HepG2 (cell line): ENCODE measurements at regions not wholly inside any gene's neighbourhood (a gene's known extent, or its start where the extent isn't known, plus 50 kb on each side); places are given as distances from the start of the nearest gene placed in this dataset.

Experiments
- ATAC-seq: fragments of 200-7000 bp; cut with Tn5 transposase; 3 replicates; pipeline ENCODE4 v1.9.1; 2020; ENCODE audit warnings: mild to moderate bottlenecking, moderate library complexity
- BruUV-seq: library from RNA; stranded (reverse); fragments of 400-500 nt; replicated peaks from 2 replicates; lab custom pipeline; 2021; lab: Mats Ljungman, UMichigan
- CTCF ChIA-PET: fragments of 300-600 bp; formaldehyde crosslinking; extraction: SDS; loops from one replicate; lab custom pipeline; 2021; ENCODE audit warnings: low total read pairs, inconsistent platforms, low intra/inter-chr PET ratio; lab: Yijun Ruan, JAX
- POLR2A ChIA-PET: fragments of 350-600 bp; sonication (Branson Sonifier 250); formaldehyde crosslinking; loops from one replicate; lab custom pipeline; 2020; ENCODE audit warnings: antibody characterized with exemption, inconsistent platforms; lab: Yijun Ruan, JAX
- DNase-seq: peaks from one replicate; pipeline ENCODE4 v3.0.0-alpha.2; 2015; ENCODE audit warnings: low spot score
- FAIRE-seq: peaks from 3 replicates; lab custom pipeline; 2011; peaks lifted over from hg19 to GRCh38; lab: Jason Lieb, UNC
- H2AFZ ChIP-seq: one replicate; pipeline ENCODE4 v1.6.1; 2011; ENCODE audit warnings: low read length, inconsistent platforms
- H3K27ac ChIP-seq: fragments of 300-600 bp; 3 replicates; pipeline ENCODE4 v1.8.0; 2011; ENCODE audit warnings: mixed run types, mild to moderate bottlenecking, mixed read lengths, low read length, inconsistent platforms; ENCODE audit not compliant: insufficient read depth; ENCODE audit errors: extremely low read length
- H3K27me3 ChIP-seq, 2 experiments: fragments of 200-600 bp in 1 of 2; 2 replicates in 1 of 2; 3 replicates in 1 of 2; pipeline versions ENCODE4 v1.6.0 to v1.8.0; 2011; ENCODE audit warnings: low read length in 2 of 2, mild to moderate bottlenecking in 2 of 2, moderate library complexity in 2 of 2, inconsistent platforms in 1 of 2; ENCODE audit not compliant: insufficient read depth in 2 of 2, control insufficient read depth in 1 of 2
- H3K36me3 ChIP-seq, 2 experiments: fragments of 200-600 bp in 1 of 2; replicated peaks in 1 of 2; 2 replicates in 1 of 2; 3 replicates in 1 of 2; pipeline versions ENCODE4 v1.5.1 to v1.8.0; 2011; ENCODE audit warnings: low read length in 2 of 2, inconsistent platforms in 1 of 2; ENCODE audit not compliant: insufficient read depth in 2 of 2, control insufficient read depth in 1 of 2
- H3K4me1 ChIP-seq: 2 replicates; pipeline ENCODE4 v1.5.1; 2012; ENCODE audit warnings: low read length, inconsistent platforms; ENCODE audit not compliant: insufficient read depth
- H3K4me2 ChIP-seq: 2 replicates; pipeline ENCODE4 v1.6.0; 2011; ENCODE audit warnings: low read depth, low read length, inconsistent platforms
- H3K4me3 ChIP-seq, 3 experiments: fragments of 200-600 bp in 1 of 3; sonication (generic), shearing (Covaris generic) in 1 of 3; replicated peaks in 1 of 3; 2 replicates each; pipeline ENCODE4 v1.5.1; 2011 to 2016; ENCODE audit warnings: low read length in 3 of 3, inconsistent platforms in 2 of 3, low read depth in 2 of 3, mild to moderate bottlenecking in 2 of 3, control low read depth in 1 of 3, mixed read lengths in 1 of 3; ENCODE audit not compliant: insufficient read depth in 1 of 3
- H3K79me2 ChIP-seq: one replicate; pipeline ENCODE4 v1.6.1; 2011; ENCODE audit warnings: low read length, inconsistent platforms; ENCODE audit not compliant: insufficient read depth
- H3K9ac ChIP-seq: 2 replicates; pipeline ENCODE4 v1.6.0; 2011; ENCODE audit warnings: mild to moderate bottlenecking, low read depth, low read length, inconsistent platforms; ENCODE audit not compliant: insufficient read depth
- H3K9me3 ChIP-seq: 2 replicates; pipeline ENCODE4 v1.5.1; 2012; ENCODE audit warnings: mild to moderate bottlenecking, low read length
- H4K20me1 ChIP-seq: 2 replicates; pipeline ENCODE4 v1.6.0; 2011; ENCODE audit warnings: inconsistent platforms, mild to moderate bottlenecking, low read length, moderate library complexity; ENCODE audit not compliant: insufficient read depth
- FOXO1 ChIP-seq: sonication (generic); formaldehyde crosslinking; IDR thresholded peaks from 2 replicates; pipeline ENCODE4 v1.4.0; 2020; ENCODE audit warnings: missing genetic modification reagents
- GLI4 ChIP-seq: sonication (generic); formaldehyde crosslinking; IDR thresholded peaks from 2 replicates; pipeline ENCODE4 v1.5.1; 2020; ENCODE audit warnings: missing genetic modification reagents, mild to moderate bottlenecking, moderate library complexity, borderline replicate concordance
- GLMP ChIP-seq: sonication (generic); formaldehyde crosslinking; IDR thresholded peaks from 2 replicates; pipeline ENCODE4 v1.9.0; 2021; ENCODE audit warnings: missing genetic modification reagents, mild to moderate bottlenecking, borderline replicate concordance
- HCFC1 ChIP-seq: fragments of 150-350 bp; IDR thresholded peaks from 2 replicates; pipeline ENCODE4 v1.6.1; 2014; ENCODE audit warnings: low read depth, low read length
- KDM5A ChIP-seq: fragments of 200-600 bp; sonication (generic); IDR thresholded peaks from 2 replicates; pipeline ENCODE4 v1.7.0; 2018; ENCODE audit warnings: antibody characterized with exemption, mild to moderate bottlenecking, low read length, borderline replicate concordance
- KLF6 ChIP-seq: IDR thresholded peaks from 2 replicates; pipeline ENCODE4 v1.8.0; 2016; ENCODE audit warnings: missing biosample characterization, missing genetic modification reagents
- SCMH1 ChIP-seq: sonication (generic); formaldehyde crosslinking; IDR thresholded peaks from 2 replicates; pipeline ENCODE4 v1.9.0; 2021; ENCODE audit warnings: missing genetic modification reagents, mild to moderate bottlenecking, borderline replicate concordance
- SP5 ChIP-seq: IDR thresholded peaks from 2 replicates; pipeline ENCODE4 v1.6.1; 2016; ENCODE audit warnings: low read depth, borderline replicate concordance
- TGIF2 ChIP-seq: IDR thresholded peaks from 2 replicates; pipeline ENCODE4 v1.6.1; 2016; ENCODE audit warnings: control low read depth, missing compliant biosample characterization
- ZBTB38 ChIP-seq: sonication (generic); formaldehyde crosslinking; IDR thresholded peaks from 2 replicates; pipeline ENCODE4 v1.5.1; 2020; ENCODE audit warnings: mild to moderate bottlenecking, missing genetic modification reagents
- ZBTB42 ChIP-seq: sonication (generic); formaldehyde crosslinking; IDR thresholded peaks from 2 replicates; pipeline ENCODE4 v1.5.0; 2020; ENCODE audit warnings: mild to moderate bottlenecking, missing genetic modification reagents
- ZBTB7A ChIP-seq: sonication (generic); formaldehyde crosslinking; IDR thresholded peaks from 2 replicates; pipeline ENCODE4 v1.8.0; 2022; ENCODE audit warnings: mild to moderate bottlenecking, missing genetic modification reagents
- ZNF20 ChIP-seq: sonication (generic); formaldehyde crosslinking; IDR thresholded peaks from 2 replicates; pipeline ENCODE4 v1.4.0; 2020; ENCODE audit warnings: mild to moderate bottlenecking, moderate library complexity, missing genetic modification reagents
- ZNF274 ChIP-seq: sonication (generic); formaldehyde crosslinking; IDR thresholded peaks from 2 replicates; pipeline ENCODE4 v1.5.1; 2020; ENCODE audit warnings: mild to moderate bottlenecking, missing genetic modification reagents
- ZNF556 ChIP-seq: sonication (generic); formaldehyde crosslinking; IDR thresholded peaks from 2 replicates; pipeline ENCODE4 v1.4.0; 2020; ENCODE audit warnings: mild to moderate bottlenecking, missing genetic modification reagents, borderline replicate concordance
- ZNF607 ChIP-seq: sonication (generic); formaldehyde crosslinking; IDR thresholded peaks from 2 replicates; pipeline ENCODE4 v1.5.1; 2020; ENCODE audit warnings: missing genetic modification reagents, mild to moderate bottlenecking, borderline replicate concordance
- ZNF687 ChIP-seq: sonication (generic); formaldehyde crosslinking; IDR thresholded peaks from 2 replicates; pipeline ENCODE4 v1.5.1; 2020; ENCODE audit warnings: mild to moderate bottlenecking, missing genetic modification reagents, moderate library complexity
- WGBS: methylation state at CpG from one replicate; pipeline ENCODE4 v1.1.6; 2017; ENCODE audit warnings: low lambda C conversion rate; 5-methylcytosine and 5-hydroxymethylcytosine counted together
- in situ Hi-C: cut with HindIII; loops from 2 replicates; pipeline ENCODE4 v1.10.0; 2017; ENCODE audit warnings: low pct_unique_long_range_greater_than_20kb; ENCODE audit not compliant: extremely low pct_ligation_motif_present
- intact Hi-C: fragments of 100-400 bp; cut with micrococcal nuclease; formaldehyde crosslinking; loops from one replicate; pipeline ENCODE4 v1.10.0; 2022; ENCODE audit not compliant: unreplicated experiment

GRCh38 chr1:239725371-239725770 lies 339.0 kb downstream of the CHRM3 start:
- DNase-seq (no peak), ATAC-seq (no peak)
- Histone ChIP-seq H3K79me2 (no peaks in the 10 kb centered on the region), H3K4me1 (no peaks in the 10 kb centered on the region), H3K9ac (no peak overlapping the region), H3K27me3 (no peaks in the 10 kb centered on the region), H3K4me3 (no peak overlapping the region), H3K36me3 (no peaks in the 10 kb centered on the region), H3K27ac (no peak overlapping the region), H3K9me3 (peaks cover 16% of the 10 kb centered on the region; the same call in 1 of the 2 replicates), H2AFZ (no peak overlapping the region)
- WGBS: 2% methylated on average over 6 of the region's 6 CpGs
- in situ Hi-C loops: no loop called here
- intact Hi-C loops: no loop called here
- POLR2A ChIA-PET: no interaction called here
- no peak for TF ChIP-seq ZBTB7A (CRISPR knock-in tag)
- no peak for TF ChIP-seq GLMP
- TF ChIP-seq GLI4: no peak
- TF ChIP-seq, all 625 proteins: peak for 0
- CTCF ChIA-PET: no interaction called here
- BruUV-seq: no TSS peak
- no peaks in the 10 kb centered on the region for H4K20me1 ChIP-seq
- no peak overlapping the region for H3K4me2 ChIP-seq
- FAIRE-seq: no peak

- peaks cover 16% of the 10 kb centered on the region; the same call in 1 of the 2 replicates for H3K9me3 ChIP-seq
- H3K4me3 ChIP-seq: no peak overlapping the region
- DNase-seq (no peak), FAIRE-seq (no peak), ATAC-seq (no peak)
- H3K4me1 ChIP-seq: no peaks in the 10 kb centered on the region
- H4K20me1 ChIP-seq: no peaks in the 10 kb centered on the region
- no TSS peak for BruUV-seq
- no peak overlapping the region for H3K4me2 ChIP-seq
- H2AFZ ChIP-seq: no peak overlapping the region
- ChIA-PET CTCF (no interaction called here), POLR2A (no interaction called here)
- 24% methylated on average over 5 of the region's 5 CpGs for WGBS
- intact Hi-C loops (no loop called here), in situ Hi-C loops (no loop called here)
- H3K9ac ChIP-seq: no peak overlapping the region
- no peaks in the 10 kb centered on the region for H3K79me2 ChIP-seq
- no peaks in the 10 kb centered on the region for H3K36me3 ChIP-seq
- no peaks in the 10 kb centered on the region for H3K27me3 ChIP-seq
- H3K27ac ChIP-seq: no peak overlapping the region
- TF ChIP-seq SP5 (CRISPR knock-in tag) (no peak), HCFC1 (no peak), ZNF556 (CRISPR knock-in tag) (no peak), ZNF274 (CRISPR knock-in tag) (no peak), KDM5A (no peak), ZNF687 (CRISPR knock-in tag) (no peak), FOXO1 (no peak), ZNF607 (CRISPR knock-in tag) (no peak), TGIF2 (CRISPR knock-in tag) (no peak), ZBTB42 (no peak), KLF6 (CRISPR knock-in tag) (no peak), ZNF20 (no peak), SCMH1 (no peak), ZBTB38 (CRISPR knock-in tag) (no peak)
These were observed 339.6 kb downstream of the CHRM3 start for GRCh38 chr1:239725933-239726332.
